H1 (cell line): ENCODE measurements at regions not wholly inside any gene's neighbourhood (a gene's known extent, or its start where the extent isn't known, plus 50 kb on each side); places are given as distances from the start of the nearest gene placed in this dataset.

Experiments
- CTCF ChIA-PET: fragments of 300-600 bp; sonication (Branson Sonifier 250); formaldehyde crosslinking; loops from one replicate; lab custom pipeline; 2021; ENCODE audit not compliant: partially characterized antibody; lab: Charles Lee
- POLR2A ChIA-PET: fragments of 300-600 bp; sonication (Branson Sonifier 250); formaldehyde crosslinking; loops from one replicate; lab custom pipeline; 2021; ENCODE audit warnings: inconsistent platforms; ENCODE audit not compliant: partially characterized antibody; lab: Charles Lee
- DNase-seq, 2 experiments: peaks; one replicate each; pipeline versions ENCODE4 v3.0.0 to v3.0.0-alpha.2; 2010 to 2022; ENCODE audit warnings: low spot score in 2 of 2, low read depth in 1 of 2, mixed read lengths in 1 of 2
- FAIRE-seq: peaks from 2 replicates; lab custom pipeline; 2011; peaks lifted over from hg19 to GRCh38; lab: Jason Lieb, UNC
- H2AFZ ChIP-seq: 2 replicates; pipeline ENCODE4 v1.8.1; 2012; ENCODE audit warnings: low read length, inconsistent platforms
- H2AK5ac ChIP-seq: 2 replicates; pipeline ENCODE4 v1.6.1; 2013; ENCODE audit warnings: low read depth, low read length
- H2BK120ac ChIP-seq: replicated peaks from 2 replicates; pipeline ENCODE3; 2013; ENCODE audit warnings: low read depth, low read length, inconsistent platforms
- H2BK12ac ChIP-seq: 2 replicates; pipeline ENCODE4 v1.6.1; 2013; ENCODE audit warnings: low read depth, low read length
- H2BK15ac ChIP-seq: 2 replicates; pipeline ENCODE4 v1.6.1; 2013; ENCODE audit warnings: low read length
- H2BK20ac ChIP-seq: 2 replicates; pipeline ENCODE4 v1.6.1; 2013; ENCODE audit warnings: low read length
- H2BK5ac ChIP-seq: 2 replicates; pipeline ENCODE4 v1.6.1; 2013; ENCODE audit warnings: low read depth, low read length
- H3K14ac ChIP-seq: 2 replicates; pipeline ENCODE4 v1.6.1; 2013; ENCODE audit warnings: inconsistent platforms; ENCODE audit not compliant: insufficient read length
- H3K18ac ChIP-seq: 2 replicates; pipeline ENCODE4 v1.6.1; 2013; ENCODE audit warnings: low read length; ENCODE audit errors: extremely low read depth
- H3K23ac ChIP-seq: 2 replicates; pipeline ENCODE4 v1.6.1; 2013; ENCODE audit warnings: inconsistent platforms; ENCODE audit not compliant: insufficient read length
- H3K23me2 ChIP-seq: 2 replicates; pipeline ENCODE4 v1.6.1; 2013; ENCODE audit warnings: low read depth, low read length
- H3K27ac ChIP-seq: 2 replicates; pipeline ENCODE4 v1.6.1; 2011; ENCODE audit warnings: low read depth, low read length, inconsistent platforms
- H3K27me3 ChIP-seq, 4 experiments: replicated peaks in 1 of 4; 1 replicate in 1 of 4; 2 replicates in 3 of 4; pipeline versions ENCODE4 v1.6.1 to v1.8.1; 2011 to 2013; ENCODE audit warnings: low read length in 3 of 4, mild to moderate bottlenecking in 3 of 4, inconsistent platforms in 2 of 4, mixed read lengths in 2 of 4, moderate library complexity in 1 of 4; ENCODE audit not compliant: control insufficient read depth in 3 of 4, insufficient read depth in 3 of 4; ENCODE audit errors: extremely low read depth in 1 of 4
- H3K36me3 ChIP-seq, 4 experiments: 2 replicates each; pipeline versions ENCODE4 v1.6.1 to v1.8.1; 2011 to 2013; ENCODE audit warnings: mild to moderate bottlenecking in 4 of 4, low read length in 3 of 4, moderate library complexity in 2 of 4, control low read depth in 1 of 4, inconsistent platforms in 1 of 4; ENCODE audit not compliant: insufficient read depth in 4 of 4, control insufficient read depth in 2 of 4
- H3K4ac ChIP-seq: replicated peaks from 2 replicates; pipeline ENCODE3; 2013; ENCODE audit warnings: low read length, low read depth, mixed read lengths, inconsistent platforms; ENCODE audit not compliant: insufficient read length
- H3K4me1 ChIP-seq, 4 experiments: replicated peaks in 1 of 4; 1 replicate in 1 of 4; 2 replicates in 3 of 4; pipeline versions ENCODE4 v1.6.1 to v1.8.1; 2011 to 2013; ENCODE audit warnings: low read length in 3 of 4, inconsistent platforms in 2 of 4, mixed read lengths in 1 of 4; ENCODE audit not compliant: insufficient read depth in 4 of 4, control insufficient read depth in 3 of 4
- H3K4me2 ChIP-seq, 2 experiments: 2 replicates each; pipeline versions ENCODE4 v1.6.1 to v1.8.1; 2011 to 2013; ENCODE audit warnings: low read depth in 2 of 2, low read length in 2 of 2, control low read depth in 1 of 2, inconsistent platforms in 1 of 2, mild to moderate bottlenecking in 1 of 2; ENCODE audit not compliant: insufficient read depth in 1 of 2
- H3K4me3 ChIP-seq, 4 experiments: fragments of 200-600, 300-600 bp in 1 of 4; sonication (generic), shearing (Covaris generic), sonication (Bioruptor Twin) in 1 of 4; 2 replicates each; pipeline versions ENCODE4 v1.5.1 to v1.8.1; 2011 to 2016; ENCODE audit warnings: low read length in 4 of 4, low read depth in 3 of 4, control low read depth in 2 of 4, inconsistent platforms in 2 of 4, mild to moderate bottlenecking in 2 of 4, mixed read lengths in 1 of 4, moderate library complexity in 1 of 4; ENCODE audit not compliant: insufficient read depth in 2 of 4; ENCODE audit errors: extremely low read depth in 1 of 4
- H3K56ac ChIP-seq: replicated peaks from 2 replicates; pipeline ENCODE3; 2013; ENCODE audit warnings: low read depth, mild to moderate bottlenecking, mixed read lengths, low read length, inconsistent platforms; ENCODE audit not compliant: insufficient read length
- H3K79me1 ChIP-seq: 2 replicates; pipeline ENCODE4 v1.6.1; 2013; ENCODE audit warnings: low read depth, low read length, control low read depth
- H3K79me2 ChIP-seq, 2 experiments: 2 replicates each; pipeline versions ENCODE4 v1.6.1 to v1.8.1; 2012 to 2013; ENCODE audit warnings: low read length in 2 of 2, mild to moderate bottlenecking in 2 of 2, inconsistent platforms in 1 of 2; ENCODE audit not compliant: insufficient read depth in 2 of 2, control insufficient read depth in 1 of 2
- H3K9ac ChIP-seq, 4 experiments: replicated peaks in 1 of 4; 1 replicate in 1 of 4; 2 replicates in 3 of 4; pipeline versions ENCODE4 v1.6.1 to v1.8.1; 2011 to 2013; ENCODE audit warnings: low read depth in 3 of 4, low read length in 3 of 4, control low read depth in 2 of 4, mild to moderate bottlenecking in 2 of 4, moderate library complexity in 2 of 4, inconsistent platforms in 1 of 4; ENCODE audit errors: extremely low read depth in 1 of 4
- H3K9me3 ChIP-seq, 2 experiments: 2 replicates each; pipeline versions ENCODE4 v1.6.1 to v1.8.1; 2012 to 2013; ENCODE audit warnings: mild to moderate bottlenecking in 2 of 2, moderate library complexity in 2 of 2, control low read depth in 1 of 2, inconsistent platforms in 1 of 2, low read depth in 1 of 2, low read length in 1 of 2, mixed read lengths in 1 of 2; ENCODE audit not compliant: insufficient read depth in 2 of 2
- H4K20me1 ChIP-seq, 2 experiments: replicated peaks in 1 of 2; 2 replicates each; pipeline versions ENCODE3 to v1.8.1; 2011 to 2013; ENCODE audit warnings: inconsistent platforms in 2 of 2, low read length in 2 of 2, mild to moderate bottlenecking in 1 of 2; ENCODE audit not compliant: insufficient read depth in 2 of 2, control insufficient read depth in 1 of 2
- H4K5ac ChIP-seq: 2 replicates; pipeline ENCODE4 v1.6.1; 2013; ENCODE audit warnings: low read length, low read depth, mixed read lengths, inconsistent platforms; ENCODE audit not compliant: insufficient read length
- H4K8ac ChIP-seq: 2 replicates; pipeline ENCODE4 v1.8.0; 2013; ENCODE audit warnings: mild to moderate bottlenecking, moderate library complexity, low read length, inconsistent platforms; ENCODE audit not compliant: insufficient read depth; ENCODE audit errors: extremely low read depth
- H4K91ac ChIP-seq: replicated peaks from 2 replicates; pipeline ENCODE3; 2013; ENCODE audit warnings: low read length, mixed read lengths, inconsistent platforms; ENCODE audit not compliant: insufficient read length
- CEBPB ChIP-seq: IDR thresholded peaks from 2 replicates; pipeline ENCODE4 v1.6.1; 2012; ENCODE audit warnings: low read depth, low read length
- CTCF ChIP-seq, 3 experiments: IDR thresholded peaks; 1 replicate in 2 of 3; 2 replicates in 1 of 3; pipeline versions ENCODE4 v1.5.1 to v1.6.1; 2011; ENCODE audit warnings: low read length in 3 of 3, mild to moderate bottlenecking in 3 of 3, inconsistent platforms in 2 of 3, low read depth in 1 of 3, moderate library complexity in 1 of 3; ENCODE audit not compliant: insufficient read depth in 1 of 3; ENCODE audit errors: control extremely low read depth in 1 of 3
- HDAC2 ChIP-seq, 2 experiments: fragments of 300-600 bp in 1 of 2; sonication (generic) in 1 of 2; IDR thresholded peaks; 2 replicates each; pipeline ENCODE4 v1.6.1; 2011 to 2012; ENCODE audit warnings: low read depth in 2 of 2, low read length in 2 of 2, mild to moderate bottlenecking in 2 of 2, moderate library complexity in 2 of 2, borderline replicate concordance in 1 of 2, inconsistent platforms in 1 of 2
- KDM1A ChIP-seq: fragments of 200-600, 300-600 bp; sonication (generic); IDR thresholded peaks from 2 replicates; pipeline ENCODE4 v1.7.1; 2016; ENCODE audit warnings: mild to moderate bottlenecking, low read length, borderline replicate concordance
- POLR2AphosphoS5 ChIP-seq: IDR thresholded peaks from 2 replicates; pipeline ENCODE4 v1.6.1; 2011; ENCODE audit warnings: low read depth, low read length
- RBBP5 ChIP-seq: IDR thresholded peaks from 2 replicates; pipeline ENCODE4 v1.7.1; 2012; ENCODE audit warnings: low read depth, mild to moderate bottlenecking, inconsistent platforms, low read length, moderate library complexity, borderline replicate concordance
- SP4 ChIP-seq: IDR thresholded peaks from 2 replicates; pipeline ENCODE4 v1.6.1; 2012; ENCODE audit warnings: low read length, inconsistent platforms
- SUZ12 ChIP-seq: fragments of 200-600 bp; sonication (generic); IDR thresholded peaks from 2 replicates; pipeline ENCODE4 v1.6.1; 2012; ENCODE audit warnings: mild to moderate bottlenecking, inconsistent platforms, low read length, moderate library complexity, mixed read lengths
- TAF7 ChIP-seq: optimal IDR thresholded peaks from 2 replicates; pipeline ENCODE3; 2011; ENCODE audit warnings: low read depth, mild to moderate bottlenecking, inconsistent platforms, low read length, moderate library complexity, borderline replicate concordance
- USF2 ChIP-seq: IDR thresholded peaks from 2 replicates; pipeline ENCODE4 v1.6.1; 2011; ENCODE audit warnings: low read length, improper control_type of control experiment

- Histone ChIP-seq H3K4me3 (no peak overlapping the region), H2AK5ac (no peak overlapping the region), H3K36me3 (no peaks in the 10 kb centered on the region), H2BK15ac (no peak overlapping the region), H3K27me3 (no peaks in the 10 kb centered on the region), H3K27ac (no peak overlapping the region)
- TF ChIP-seq CEBPB (no peak), SP4 (no peak), USF2 (no peak), CTCF (IDR thresholded peaks at IDR 0.05; ENCODE audit: control extremely low read depth in 1 of 3, insufficient read depth in 1 of 3, low read depth in 1 of 3, low read length in 3 of 3) (no peak), KDM1A (no peak), POLR2AphosphoS5 (no peak), RBBP5 (no peak), SUZ12 (no peak), HDAC2 (IDR thresholded peaks at IDR 0.05; ENCODE audit: borderline replicate concordance in 1 of 2, low read depth in 2 of 2, low read length in 2 of 2) (no peak), TAF7 (no peak)
- TF ChIP-seq, all 59 proteins: peak for 0
- H3K79me2 ChIP-seq: no peaks in the 10 kb centered on the region
- H2BK20ac ChIP-seq: no peak overlapping the region
- H3K18ac ChIP-seq: no peak overlapping the region
- no peak overlapping the region for H3K4ac ChIP-seq
- no peak overlapping the region for H3K56ac ChIP-seq
- FAIRE-seq (no peak), DNase-seq (no peak)
- H3K23me2 ChIP-seq: no peaks in the 10 kb centered on the region
- H2BK120ac ChIP-seq: no peak overlapping the region
- POLR2A ChIA-PET: no interaction called here
- H3K9ac ChIP-seq: no peak overlapping the region
- H3K23ac ChIP-seq: no peak overlapping the region
- H3K4me1 ChIP-seq: peaks cover 0 to 2% (median 0%) of the 10 kb centered on the region in 4 experiments; a peak in 1 of 7 replicates
- no peak overlapping the region for H4K91ac ChIP-seq
- no peak overlapping the region for H2BK5ac ChIP-seq
- H4K8ac ChIP-seq: no peak overlapping the region
- H3K9me3 ChIP-seq: no peaks in the 10 kb centered on the region
- no peak overlapping the region for H3K4me2 ChIP-seq
- no peak overlapping the region for H2BK12ac ChIP-seq
- H3K14ac ChIP-seq: no peak overlapping the region
- H3K79me1 ChIP-seq: no peaks in the 10 kb centered on the region
- H4K5ac ChIP-seq: no peak overlapping the region
- CTCF ChIA-PET: no interaction called here
- H4K20me1 ChIP-seq: no peaks in the 10 kb centered on the region
- no peak overlapping the region for H2AFZ ChIP-seq
Observed at GRCh38 chr14:66043921-66044320, 442.2 kb upstream of the CCDC196 start.
